Right lobe of liver (tissue), 4 donors: ENCODE measurements at regions not wholly inside any gene's neighbourhood (a gene's known extent, or its start where the extent isn't known, plus 50 kb on each side); places are given as distances from the start of the nearest gene placed in this dataset.

Source experiments
- POLR2A ChIP-seq: fragments of 450-650 bp; IDR thresholded peaks from one replicate; pipeline ENCODE4 v1.6.1; 2017; ENCODE audit warnings: antibody characterized with exemption, mild to moderate bottlenecking
- TF ChIP-seq, protein P1 (sequence below), 4 donors: fragments of 200-600 bp in 3 of 4; fragments of 450-650 bp in 1 of 4; IDR thresholded peaks; one replicate each; pipeline versions ENCODE4 v1.5.1 to v1.8.0; 2016 to 2022; ENCODE audit warnings: antibody characterized with exemption in 4 of 4, mild to moderate bottlenecking in 2 of 4
- donor health status: DM: no; HTN: no; CAD: no.
- donor health status: DM: no; HTN: no; CAD: no.
- donor health status: DM: no; HTN: yes; CAD: no.

DNA sequence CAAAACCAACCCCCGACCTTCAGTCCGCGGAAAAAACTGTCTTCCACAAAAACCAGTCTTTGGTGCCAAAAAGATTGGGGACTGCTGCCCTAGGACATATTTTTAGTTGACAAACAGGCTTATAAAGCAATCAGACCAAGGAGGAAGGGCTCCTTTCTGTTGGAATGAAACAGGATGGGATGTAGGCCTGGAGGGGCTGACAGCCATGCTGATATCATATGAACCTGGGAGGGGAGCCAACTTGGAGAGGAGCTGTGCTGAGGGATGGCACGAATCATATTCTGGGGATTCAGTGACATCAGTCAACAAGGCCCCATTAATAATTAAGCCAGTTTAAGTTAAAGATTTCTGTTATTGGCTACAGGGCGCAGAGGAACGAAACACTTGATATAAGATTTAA, 225.4 kb upstream of the TSHZ2 start:
- TF ChIP-seq POLR2A = no peak
- TF ChIP-seq, protein P1, sequence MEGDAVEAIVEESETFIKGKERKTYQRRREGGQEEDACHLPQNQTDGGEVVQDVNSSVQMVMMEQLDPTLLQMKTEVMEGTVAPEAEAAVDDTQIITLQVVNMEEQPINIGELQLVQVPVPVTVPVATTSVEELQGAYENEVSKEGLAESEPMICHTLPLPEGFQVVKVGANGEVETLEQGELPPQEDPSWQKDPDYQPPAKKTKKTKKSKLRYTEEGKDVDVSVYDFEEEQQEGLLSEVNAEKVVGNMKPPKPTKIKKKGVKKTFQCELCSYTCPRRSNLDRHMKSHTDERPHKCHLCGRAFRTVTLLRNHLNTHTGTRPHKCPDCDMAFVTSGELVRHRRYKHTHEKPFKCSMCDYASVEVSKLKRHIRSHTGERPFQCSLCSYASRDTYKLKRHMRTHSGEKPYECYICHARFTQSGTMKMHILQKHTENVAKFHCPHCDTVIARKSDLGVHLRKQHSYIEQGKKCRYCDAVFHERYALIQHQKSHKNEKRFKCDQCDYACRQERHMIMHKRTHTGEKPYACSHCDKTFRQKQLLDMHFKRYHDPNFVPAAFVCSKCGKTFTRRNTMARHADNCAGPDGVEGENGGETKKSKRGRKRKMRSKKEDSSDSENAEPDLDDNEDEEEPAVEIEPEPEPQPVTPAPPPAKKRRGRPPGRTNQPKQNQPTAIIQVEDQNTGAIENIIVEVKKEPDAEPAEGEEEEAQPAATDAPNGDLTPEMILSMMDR (IDR thresholded peaks at IDR 0.05) = no peak
